GM23338 (cell line): ENCODE measurements at regions not wholly inside any gene's neighbourhood (a gene's known extent, or its start where the extent isn't known, plus 50 kb on each side); places are given as distances from the start of the nearest gene placed in this dataset.

ENCODE experiments used
- CTCF ChIP-seq, 2 experiments: fragments of 200-600 bp in 1 of 2; sonication (generic) in 1 of 2; conservative IDR thresholded peaks; 2 replicates each; pipeline versions ENCODE4 v1.5.1 to v1.6.1; 2016 to 2017; ENCODE audit warnings: antibody characterized with exemption in 2 of 2, low read depth in 2 of 2, mild to moderate bottlenecking in 2 of 2, moderate library complexity in 1 of 2
- EZH2 ChIP-seq: fragments of 200-600 bp; sonication (generic); IDR thresholded peaks from one replicate; pipeline ENCODE4 v1.8.0; 2017; ENCODE audit warnings: antibody characterized with exemption, mild to moderate bottlenecking, low read depth; ENCODE audit not compliant: unreplicated experiment
- EZH2phosphoT487 ChIP-seq: fragments of 200-600 bp; sonication (generic); IDR thresholded peaks from one replicate; pipeline ENCODE4 v1.8.1; 2018; ENCODE audit warnings: antibody characterized with exemption; ENCODE audit not compliant: unreplicated experiment
- NANOG ChIP-seq: IDR thresholded peaks from 2 replicates; pipeline ENCODE4 v1.6.1; 2016; ENCODE audit warnings: antibody characterized with exemption, borderline replicate concordance

GRCh38 chr12:74747305-74747704 is 209.7 kb downstream of the ATXN7L3B start:
- TF ChIP-seq EZH2phosphoT487 (no peak), NANOG (no peak), CTCF (conservative IDR thresholded peaks at IDR 0.05; ENCODE audit: low read depth in 2 of 2) (peak; percentile 39 to 41), EZH2 (no peak)
